ENCODE measurements at regions not wholly inside any gene's neighbourhood (a gene's known extent, or its start where the extent isn't known, plus 50 kb on each side); places are given as distances from the start of the nearest gene placed in this dataset.

- H3K4me3 ChIP-seq (ENCODE audit: low read depth in 1 of 3, low read length in 3 of 3), result no peak overlapping the region
- WGBS, 3 donors, result 13 to 20% (median 17%) methylated on average over 13 of the region's 13 CpGs
- DNase-seq, result peak; percentile 16 to 57
- no peak overlapping the region for H3K27ac ChIP-seq (ENCODE audit: low read depth in 1 of 3, low read length in 2 of 3)
- no peaks in the 10 kb centered on the region for H3K9me3 ChIP-seq (ENCODE audit: control insufficient read depth in 2 of 2, insufficient read depth in 1 of 2, low read depth in 1 of 2, low read length in 1 of 2)
- H3K4me1 ChIP-seq (ENCODE audit: control insufficient read depth in 3 of 3, insufficient read depth in 2 of 3, low read depth in 1 of 3, low read length in 2 of 3), result peaks cover 0 to 3% (median 0%) of the 10 kb centered on the region in 3 donors
- no peaks in the 10 kb centered on the region for H3K36me3 ChIP-seq (ENCODE audit: control insufficient read depth in 3 of 3, insufficient read depth in 2 of 3, low read depth in 1 of 3, low read length in 3 of 3)
- H3K27me3 ChIP-seq (ENCODE audit: control insufficient read depth in 3 of 3, insufficient read depth in 3 of 3, low read length in 3 of 3), result peaks cover 0 to 4% (median 3%) of the 10 kb centered on the region in 3 donors
- FAIRE-seq, result no peak
Measured at GRCh38 chr5:62143268-62144229, 162.5 kb upstream of the KIF2A start.

GRCh38 chr5:62144401-62145022 is 161.5 kb upstream of the KIF2A start:
- DNase-seq (no peak), FAIRE-seq (no peak)
- peaks cover 0 to 4% (median 3%) of the 10 kb centered on the region in 3 donors for H3K27me3 ChIP-seq (ENCODE audit: control insufficient read depth in 3 of 3, insufficient read depth in 3 of 3, low read length in 3 of 3)
- H3K27ac ChIP-seq (ENCODE audit: low read depth in 1 of 3, low read length in 2 of 3), result no peak overlapping the region
- no peaks in the 10 kb centered on the region for H3K36me3 ChIP-seq (ENCODE audit: control insufficient read depth in 3 of 3, insufficient read depth in 2 of 3, low read depth in 1 of 3, low read length in 3 of 3)
- 63 to 74% (median 68%) methylated on average over 5 of the region's 5 CpGs for WGBS, 3 donors
- peaks cover 0 to 3% (median 0%) of the 10 kb centered on the region in 3 donors for H3K4me1 ChIP-seq (ENCODE audit: control insufficient read depth in 3 of 3, insufficient read depth in 2 of 3, low read depth in 1 of 3, low read length in 2 of 3)
- H3K9me3 ChIP-seq (ENCODE audit: control insufficient read depth in 2 of 2, insufficient read depth in 1 of 2, low read depth in 1 of 2, low read length in 1 of 2), result no peaks in the 10 kb centered on the region
- no peak overlapping the region for H3K4me3 ChIP-seq (ENCODE audit: low read depth in 1 of 3, low read length in 3 of 3)

GRCh38 chr5:62149879-62150278 is 156.1 kb upstream of the KIF2A start:
- DNase-seq, result no peak
- WGBS, 3 donors, result 75 to 78% (median 77%) methylated on average over 4 of the region's 4 CpGs
- Histone ChIP-seq H3K27ac (ENCODE audit: low read depth in 1 of 3, low read length in 2 of 3) (no peak overlapping the region), H3K4me1 (ENCODE audit: control insufficient read depth in 3 of 3, insufficient read depth in 2 of 3, low read depth in 1 of 3, low read length in 2 of 3) (no peaks in the 10 kb centered on the region), H3K27me3 (ENCODE audit: control insufficient read depth in 3 of 3, insufficient read depth in 3 of 3, low read length in 3 of 3) (peaks cover 0 to 2% (median 0%) of the 10 kb centered on the region in 3 donors), H3K36me3 (ENCODE audit: control insufficient read depth in 3 of 3, insufficient read depth in 2 of 3, low read depth in 1 of 3, low read length in 3 of 3) (no peaks in the 10 kb centered on the region), H3K4me3 (ENCODE audit: low read depth in 1 of 3, low read length in 3 of 3) (no peak overlapping the region), H3K9me3 (ENCODE audit: control insufficient read depth in 2 of 2, insufficient read depth in 1 of 2, low read depth in 1 of 2, low read length in 1 of 2) (peaks cover 0 to 3% of the 10 kb centered on the region in 2 donors)
- no peak for FAIRE-seq

GRCh38 chr5:62152394-62153087 is 153.5 kb upstream of the KIF2A start:
- peaks cover 0 to 9% of the 10 kb centered on the region in 2 donors for H3K9me3 ChIP-seq (ENCODE audit: control insufficient read depth in 2 of 2, insufficient read depth in 1 of 2, low read depth in 1 of 2, low read length in 1 of 2)
- no peaks in the 10 kb centered on the region for H3K36me3 ChIP-seq (ENCODE audit: control insufficient read depth in 3 of 3, insufficient read depth in 2 of 3, low read depth in 1 of 3, low read length in 3 of 3)
- H3K27ac ChIP-seq (ENCODE audit: low read depth in 1 of 3, low read length in 2 of 3), result no peak overlapping the region
- 63 to 64% (median 64%) methylated on average over 4 of the region's 4 CpGs for WGBS, 3 donors
- peaks cover 0 to 2% (median 0%) of the 10 kb centered on the region in 3 donors for H3K27me3 ChIP-seq (ENCODE audit: control insufficient read depth in 3 of 3, insufficient read depth in 3 of 3, low read length in 3 of 3)
- H3K4me3 ChIP-seq (ENCODE audit: low read depth in 1 of 3, low read length in 3 of 3), result no peak overlapping the region
- FAIRE-seq, result no peak
- DNase-seq, result no peak
- H3K4me1 ChIP-seq (ENCODE audit: control insufficient read depth in 3 of 3, insufficient read depth in 2 of 3, low read depth in 1 of 3, low read length in 2 of 3), result no peaks in the 10 kb centered on the region

- no peak overlapping the region for H3K4me3 ChIP-seq (ENCODE audit: low read depth in 1 of 3, low read length in 3 of 3)
- H3K27me3 ChIP-seq (ENCODE audit: control insufficient read depth in 3 of 3, insufficient read depth in 3 of 3, low read length in 3 of 3), result peaks cover 0 to 2% (median 0%) of the 10 kb centered on the region in 3 donors
- FAIRE-seq (no peak), DNase-seq (no peak)
- H3K36me3 ChIP-seq (ENCODE audit: control insufficient read depth in 3 of 3, insufficient read depth in 2 of 3, low read depth in 1 of 3, low read length in 3 of 3), result no peaks in the 10 kb centered on the region
- no peaks in the 10 kb centered on the region for H3K4me1 ChIP-seq (ENCODE audit: control insufficient read depth in 3 of 3, insufficient read depth in 2 of 3, low read depth in 1 of 3, low read length in 2 of 3)
- H3K27ac ChIP-seq (ENCODE audit: low read depth in 1 of 3, low read length in 2 of 3), result no peak overlapping the region
- peaks cover 0 to 9% of the 10 kb centered on the region in 2 donors for H3K9me3 ChIP-seq (ENCODE audit: control insufficient read depth in 2 of 2, insufficient read depth in 1 of 2, low read depth in 1 of 2, low read length in 1 of 2)
Measured at GRCh38 chr5:62154758-62155157, 151.2 kb upstream of the KIF2A start.

GRCh38 chr5:62155988-62156387 is 150.0 kb upstream of the KIF2A start:
- Histone ChIP-seq H3K27me3 (ENCODE audit: control insufficient read depth in 3 of 3, insufficient read depth in 3 of 3, low read length in 3 of 3) (peaks cover 0 to 2% (median 0%) of the 10 kb centered on the region in 3 donors), H3K4me1 (ENCODE audit: control insufficient read depth in 3 of 3, insufficient read depth in 2 of 3, low read depth in 1 of 3, low read length in 2 of 3) (no peaks in the 10 kb centered on the region), H3K4me3 (ENCODE audit: low read depth in 1 of 3, low read length in 3 of 3) (no peak overlapping the region), H3K27ac (ENCODE audit: low read depth in 1 of 3, low read length in 2 of 3) (no peak overlapping the region), H3K36me3 (ENCODE audit: control insufficient read depth in 3 of 3, insufficient read depth in 2 of 3, low read depth in 1 of 3, low read length in 3 of 3) (no peaks in the 10 kb centered on the region), H3K9me3 (ENCODE audit: control insufficient read depth in 2 of 2, insufficient read depth in 1 of 2, low read depth in 1 of 2, low read length in 1 of 2) (peaks cover 0 to 9% of the 10 kb centered on the region in 2 donors)
- FAIRE-seq (no peak), DNase-seq (no peak)
- 85 to 90% (median 89%) methylated on average over 3 of the region's 3 CpGs for WGBS, 3 donors

- H3K4me1 ChIP-seq (ENCODE audit: control insufficient read depth in 3 of 3, insufficient read depth in 2 of 3, low read depth in 1 of 3, low read length in 2 of 3), result no peaks in the 10 kb centered on the region
- H3K27me3 ChIP-seq (ENCODE audit: control insufficient read depth in 3 of 3, insufficient read depth in 3 of 3, low read length in 3 of 3), result no peaks in the 10 kb centered on the region
- no peak for DNase-seq
- WGBS, 3 donors, result 66 to 76% (median 69%) methylated on average over 3 of the region's 3 CpGs
- no peak for FAIRE-seq
- no peak overlapping the region for H3K4me3 ChIP-seq (ENCODE audit: low read depth in 1 of 3, low read length in 3 of 3)
- no peak overlapping the region for H3K27ac ChIP-seq (ENCODE audit: low read depth in 1 of 3, low read length in 2 of 3)
- H3K36me3 ChIP-seq (ENCODE audit: control insufficient read depth in 3 of 3, insufficient read depth in 2 of 3, low read depth in 1 of 3, low read length in 3 of 3), result no peaks in the 10 kb centered on the region
- peaks cover 0 to 3% of the 10 kb centered on the region in 2 donors for H3K9me3 ChIP-seq (ENCODE audit: control insufficient read depth in 2 of 2, insufficient read depth in 1 of 2, low read depth in 1 of 2, low read length in 1 of 2)
Measured at GRCh38 chr5:62167561-62168057, 138.4 kb upstream of the KIF2A start.

All from small intestine (tissue), 7 donors.